ENCODE measurements at regions not wholly inside any gene's neighbourhood (a gene's known extent, or its start where the extent isn't known, plus 50 kb on each side); places are given as distances from the start of the nearest gene placed in this dataset.

GRCh38 chr11:112785719-112786118, 175.5 kb upstream of the NCAM1 start:
- DNase-seq (ENCODE audit: extremely low spot score, unreplicated experiment): no peak
- no peaks in the 10 kb centered on the region for H3K36me3 Mint-ChIP-seq (ENCODE audit: unreplicated experiment)

DNA sequence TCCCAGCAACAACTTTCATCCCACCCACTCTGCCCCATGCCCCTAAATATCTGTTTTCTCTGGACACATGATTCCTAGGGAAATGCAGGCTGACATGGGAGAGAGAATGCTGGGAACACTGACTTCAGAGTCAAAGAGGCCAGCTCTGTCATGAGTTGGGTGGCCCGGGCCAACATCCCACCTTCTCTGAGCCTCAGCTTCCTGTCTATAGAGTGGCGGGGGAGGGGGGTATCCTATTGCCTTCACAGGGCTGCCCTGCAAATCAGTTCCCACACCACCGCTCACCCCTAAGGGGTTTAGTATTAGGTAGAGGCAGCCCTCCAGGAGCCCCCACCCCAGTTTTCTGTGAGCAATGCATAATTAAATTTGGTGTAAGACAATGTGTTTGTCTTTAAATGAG, 175.0 kb upstream of the NCAM1 start:
- Mint-ChIP-seq H3K27me3 (ENCODE audit: unreplicated experiment) (peaks cover 2% of the 10 kb centered on the region), H3K4me1 (ENCODE audit: unreplicated experiment) (no peaks in the 10 kb centered on the region), H3K27ac (ENCODE audit: unreplicated experiment) (no peak overlapping the region), H3K9me3 (ENCODE audit: unreplicated experiment) (no peaks in the 10 kb centered on the region), H3K4me3 (ENCODE audit: unreplicated experiment) (no peak overlapping the region), H3K36me3 (ENCODE audit: unreplicated experiment) (no peaks in the 10 kb centered on the region)
- no peak for DNase-seq (ENCODE audit: extremely low spot score, unreplicated experiment)
- TF ChIP-seq, protein P1, sequence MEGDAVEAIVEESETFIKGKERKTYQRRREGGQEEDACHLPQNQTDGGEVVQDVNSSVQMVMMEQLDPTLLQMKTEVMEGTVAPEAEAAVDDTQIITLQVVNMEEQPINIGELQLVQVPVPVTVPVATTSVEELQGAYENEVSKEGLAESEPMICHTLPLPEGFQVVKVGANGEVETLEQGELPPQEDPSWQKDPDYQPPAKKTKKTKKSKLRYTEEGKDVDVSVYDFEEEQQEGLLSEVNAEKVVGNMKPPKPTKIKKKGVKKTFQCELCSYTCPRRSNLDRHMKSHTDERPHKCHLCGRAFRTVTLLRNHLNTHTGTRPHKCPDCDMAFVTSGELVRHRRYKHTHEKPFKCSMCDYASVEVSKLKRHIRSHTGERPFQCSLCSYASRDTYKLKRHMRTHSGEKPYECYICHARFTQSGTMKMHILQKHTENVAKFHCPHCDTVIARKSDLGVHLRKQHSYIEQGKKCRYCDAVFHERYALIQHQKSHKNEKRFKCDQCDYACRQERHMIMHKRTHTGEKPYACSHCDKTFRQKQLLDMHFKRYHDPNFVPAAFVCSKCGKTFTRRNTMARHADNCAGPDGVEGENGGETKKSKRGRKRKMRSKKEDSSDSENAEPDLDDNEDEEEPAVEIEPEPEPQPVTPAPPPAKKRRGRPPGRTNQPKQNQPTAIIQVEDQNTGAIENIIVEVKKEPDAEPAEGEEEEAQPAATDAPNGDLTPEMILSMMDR (IDR thresholded peaks at IDR 0.05): no peak

More at GRCh38 chr11:112785719-112786118, 175.5 kb upstream of the NCAM1 start:
- H3K27me3 Mint-ChIP-seq (ENCODE audit: unreplicated experiment): peaks cover 2% of the 10 kb centered on the region
- TF ChIP-seq, protein P1 (IDR thresholded peaks at IDR 0.05): no peak
- no peak overlapping the region for H3K27ac Mint-ChIP-seq (ENCODE audit: unreplicated experiment)
- H3K4me1 Mint-ChIP-seq (ENCODE audit: unreplicated experiment): no peaks in the 10 kb centered on the region
- H3K4me3 Mint-ChIP-seq (ENCODE audit: unreplicated experiment): no peak overlapping the region
- no peaks in the 10 kb centered on the region for H3K9me3 Mint-ChIP-seq (ENCODE audit: unreplicated experiment)

GRCh38 chr11:112786886-112787530, 174.2 kb upstream of the NCAM1 start:
- no peak overlapping the region for H3K27ac Mint-ChIP-seq (ENCODE audit: unreplicated experiment)
- no peaks in the 10 kb centered on the region for H3K9me3 Mint-ChIP-seq (ENCODE audit: unreplicated experiment)
- H3K4me1 Mint-ChIP-seq (ENCODE audit: unreplicated experiment): no peaks in the 10 kb centered on the region
- H3K4me3 Mint-ChIP-seq (ENCODE audit: unreplicated experiment): no peak overlapping the region
- peaks cover 2% of the 10 kb centered on the region for H3K27me3 Mint-ChIP-seq (ENCODE audit: unreplicated experiment)
- no peak for DNase-seq (ENCODE audit: extremely low spot score, unreplicated experiment)
- TF ChIP-seq, protein P1 (IDR thresholded peaks at IDR 0.05): no peak
- no peaks in the 10 kb centered on the region for H3K36me3 Mint-ChIP-seq (ENCODE audit: unreplicated experiment)

DNA sequence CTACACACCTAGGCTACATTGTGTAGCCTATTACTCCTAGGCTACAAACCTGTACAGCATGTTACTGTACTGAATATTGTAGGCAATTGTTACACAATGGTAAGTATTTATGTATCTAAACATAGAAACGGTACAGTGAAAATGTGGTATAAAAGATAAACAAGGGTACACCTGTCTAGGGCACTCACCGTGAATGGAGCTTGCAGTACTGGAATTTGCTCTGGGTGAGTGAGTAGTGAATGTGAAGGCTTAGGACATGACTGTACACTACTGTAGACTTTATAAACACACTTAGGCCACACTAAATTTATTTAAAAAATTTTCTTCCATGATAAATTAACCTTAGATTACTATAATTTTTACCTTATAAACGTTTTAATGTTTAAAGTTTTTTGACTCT, 171.7 kb upstream of the NCAM1 start:
- DNase-seq (ENCODE audit: extremely low spot score, unreplicated experiment): no peak
- no peak overlapping the region for H3K4me3 Mint-ChIP-seq (ENCODE audit: unreplicated experiment)
- no peaks in the 10 kb centered on the region for H3K4me1 Mint-ChIP-seq (ENCODE audit: unreplicated experiment)
- no peak overlapping the region for H3K27ac Mint-ChIP-seq (ENCODE audit: unreplicated experiment)
- TF ChIP-seq, protein P1 (IDR thresholded peaks at IDR 0.05): no peak
- H3K36me3 Mint-ChIP-seq (ENCODE audit: unreplicated experiment): no peaks in the 10 kb centered on the region
- peaks cover 6% of the 10 kb centered on the region for H3K27me3 Mint-ChIP-seq (ENCODE audit: unreplicated experiment)
- no peaks in the 10 kb centered on the region for H3K9me3 Mint-ChIP-seq (ENCODE audit: unreplicated experiment)

- Mint-ChIP-seq H3K9me3 (ENCODE audit: unreplicated experiment) (no peaks in the 10 kb centered on the region), H3K4me3 (ENCODE audit: unreplicated experiment) (no peak overlapping the region), H3K27me3 (ENCODE audit: unreplicated experiment) (peaks cover 6% of the 10 kb centered on the region), H3K4me1 (ENCODE audit: unreplicated experiment) (no peaks in the 10 kb centered on the region), H3K36me3 (ENCODE audit: unreplicated experiment) (no peaks in the 10 kb centered on the region), H3K27ac (ENCODE audit: unreplicated experiment) (no peak overlapping the region)
- TF ChIP-seq, protein P1 (IDR thresholded peaks at IDR 0.05): no peak
- DNase-seq (ENCODE audit: extremely low spot score, unreplicated experiment): no peak
Measured at GRCh38 chr11:112790286-112790685, 170.9 kb upstream of the NCAM1 start.
